T47D (cell line): ENCODE measurements at regions not wholly inside any gene's neighbourhood (a gene's known extent, or its start where the extent isn't known, plus 50 kb on each side); places are given as distances from the start of the nearest gene placed in this dataset.

ENCODE experiments used
- DNase-seq, 2 experiments: peaks; one replicate each; pipeline versions ENCODE4 v3.0.0 to v3.0.0-alpha.2; 2011 to 2012; ENCODE audit warnings: low read depth in 1 of 2, low spot score in 1 of 2
- JUND ChIP-seq: IDR thresholded peaks from 2 replicates; pipeline ENCODE4 v1.6.1; 2012; ENCODE audit warnings: low read depth
- in situ Hi-C: cut with HindIII; loops from 2 replicates; pipeline ENCODE4 v1.10.0; 2016; ENCODE audit warnings: low sequenced_read_pairs, low pct_unique_long_range_greater_than_20kb

GRCh38 chr1:37153116-37154100 lies 119.1 kb upstream of the GRIK3 start:
- in situ Hi-C loops, result no loop called here
- DNase-seq, result no peak
- TF ChIP-seq JUND, result no peak

DNA sequence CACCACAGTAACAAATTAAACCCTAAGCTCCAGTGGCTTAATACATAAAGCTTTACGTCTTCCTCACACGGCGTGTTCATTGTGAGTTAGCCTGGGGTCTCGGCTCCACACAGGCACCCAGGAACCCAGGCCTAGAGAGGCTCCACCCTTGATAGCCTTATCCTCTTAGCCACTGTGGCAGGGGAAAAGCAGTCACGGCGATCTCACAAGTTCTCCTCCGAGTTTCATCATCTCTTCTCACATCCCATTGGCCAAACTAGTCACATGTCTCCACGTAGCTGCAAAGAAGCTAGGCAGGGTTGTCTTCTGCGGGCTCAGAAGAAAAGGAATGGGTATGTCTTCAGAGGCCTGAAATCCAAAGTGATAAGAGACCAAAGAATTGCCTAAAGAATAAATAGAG lies 122.3 kb upstream of the GRIK3 start:
- DNase-seq, result peak in 1 of 2 experiments; percentile 14
- TF ChIP-seq JUND, result no peak
- in situ Hi-C loops, result no loop called here

DNA sequence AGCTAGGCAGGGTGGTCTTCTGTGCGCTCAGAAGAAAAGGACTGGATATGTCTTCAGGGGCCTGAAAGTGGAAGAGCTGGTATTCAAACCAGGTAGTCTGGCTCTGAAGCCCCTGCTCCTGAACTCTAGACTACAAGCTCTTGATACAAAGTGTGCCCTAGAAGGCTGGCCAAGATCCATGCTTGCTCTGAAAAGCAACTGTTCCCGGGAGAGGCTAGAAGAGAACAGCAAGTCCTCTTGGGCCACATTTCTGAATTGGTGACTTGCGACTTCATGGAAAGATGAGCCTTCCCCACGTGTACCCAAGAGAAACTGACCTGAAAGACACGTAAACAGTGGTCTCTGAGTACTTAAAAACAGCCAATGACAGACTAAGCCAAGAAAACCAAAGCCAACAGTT lies 123.3 kb upstream of the GRIK3 start:
- no peak for DNase-seq
- in situ Hi-C loops, result no loop called here
- no peak for TF ChIP-seq JUND

GRCh38 chr1:37158113-37158749 lies 123.9 kb upstream of the GRIK3 start:
- TF ChIP-seq JUND, result no peak
- DNase-seq, result no peak
- in situ Hi-C loops, result no loop called here

GRCh38 chr1:37159102-37159501 lies 124.8 kb upstream of the GRIK3 start:
- in situ Hi-C loops, result no loop called here
- peak in 1 of 2 experiments; percentile 24 for DNase-seq
- TF ChIP-seq JUND, result no peak

DNA sequence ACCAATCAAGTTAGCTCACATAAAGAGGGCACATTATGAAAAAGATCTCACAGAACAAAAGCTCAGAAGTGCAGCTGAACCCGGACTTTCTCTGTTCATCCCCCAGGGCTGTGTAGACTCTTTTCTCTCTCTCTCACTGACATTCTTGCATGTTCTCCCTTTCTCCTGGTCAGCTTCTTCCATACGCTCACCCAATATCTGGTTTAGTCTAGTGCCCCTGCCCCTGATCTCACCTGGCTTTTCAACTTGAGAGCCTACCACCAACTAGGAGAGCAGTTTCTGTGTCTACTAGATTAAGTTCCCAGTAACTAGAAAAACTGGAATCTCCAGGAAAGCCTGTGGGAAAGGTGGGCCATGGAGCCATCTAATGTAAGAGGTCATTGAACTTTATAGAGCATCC lies 126.9 kb upstream of the GRIK3 start:
- in situ Hi-C loops, result no loop called here
- TF ChIP-seq JUND, result no peak

GRCh38 chr1:37162059-37162458 lies 127.7 kb upstream of the GRIK3 start:
- no peak for TF ChIP-seq JUND
- in situ Hi-C loops, result no loop called here
- DNase-seq, result no peak

More for the DNA sequence above, 126.9 kb upstream of the GRIK3 start:
- DNase-seq, result no peak

DNA sequence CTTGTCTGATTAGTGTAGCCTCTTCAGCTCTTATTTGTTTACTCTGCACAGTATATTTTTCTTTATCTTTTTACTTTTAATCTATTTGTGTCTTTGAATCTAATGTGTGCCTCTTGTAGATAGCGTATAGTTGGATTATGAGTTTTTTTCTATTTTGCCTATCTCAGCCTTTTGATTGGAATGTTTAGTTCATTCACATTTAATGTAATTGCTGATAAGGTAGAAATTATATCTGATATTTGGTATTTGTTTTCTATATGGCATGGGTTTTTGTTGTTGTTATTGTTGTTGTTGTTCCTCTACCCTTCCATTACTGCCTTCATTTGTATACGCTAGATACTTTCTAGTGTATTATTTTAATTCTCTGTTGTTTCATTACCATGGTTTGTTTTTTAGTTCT lies 131.7 kb upstream of the GRIK3 start:
- in situ Hi-C loops, result no loop called here
- TF ChIP-seq JUND, result no peak
- DNase-seq, result no peak

DNA sequence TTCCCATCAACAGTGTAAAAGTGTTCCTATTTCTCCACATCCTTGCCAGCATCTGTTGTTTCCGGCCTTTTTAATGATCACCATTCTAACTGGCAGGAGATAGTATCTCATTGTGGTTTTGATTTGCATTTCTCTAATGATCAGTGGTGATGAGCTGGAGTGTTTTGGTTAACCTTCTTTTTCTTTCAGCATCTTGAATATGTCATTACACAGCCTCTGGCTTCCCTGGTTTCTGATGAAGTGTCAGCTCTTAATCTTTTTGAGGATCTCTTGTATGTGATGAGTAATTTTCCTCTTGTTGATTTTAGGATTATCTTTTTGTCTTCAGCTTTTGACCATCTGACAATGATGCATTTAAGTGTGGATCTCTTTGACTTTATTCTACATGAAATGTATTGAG lies 133.2 kb upstream of the GRIK3 start:
- in situ Hi-C loops, result no loop called here
- DNase-seq, result no peak
- TF ChIP-seq JUND, result no peak

DNA sequence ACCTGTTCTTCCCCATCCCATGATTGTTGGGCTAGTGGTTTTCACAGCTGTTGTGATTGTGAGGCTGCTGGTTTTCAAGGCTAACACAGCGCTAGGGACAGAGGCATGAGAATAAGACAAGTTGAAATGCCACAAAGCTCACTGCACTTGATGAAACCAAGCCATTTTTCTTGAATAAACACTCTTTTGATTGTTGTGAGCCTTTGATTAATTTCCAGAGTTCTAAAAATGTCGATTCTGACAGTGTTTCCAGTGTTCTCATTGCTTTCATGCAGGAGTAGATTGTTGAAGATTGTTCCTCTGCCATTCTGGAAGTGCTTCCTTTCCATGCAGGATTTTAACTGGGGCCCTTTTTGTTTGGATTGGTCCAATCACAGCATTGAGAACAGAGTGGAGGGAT lies 134.9 kb upstream of the GRIK3 start:
- in situ Hi-C loops, result no loop called here
- no peak for DNase-seq
- TF ChIP-seq JUND, result no peak

GRCh38 chr1:37169743-37170275 lies 135.5 kb upstream of the GRIK3 start:
- TF ChIP-seq JUND, result no peak
- in situ Hi-C loops, result no loop called here
- DNase-seq, result no peak

- no peak for DNase-seq
- no peak for TF ChIP-seq JUND
- in situ Hi-C loops, result no loop called here
Observed at GRCh38 chr1:37171691-37172090, 137.4 kb upstream of the GRIK3 start.

DNA sequence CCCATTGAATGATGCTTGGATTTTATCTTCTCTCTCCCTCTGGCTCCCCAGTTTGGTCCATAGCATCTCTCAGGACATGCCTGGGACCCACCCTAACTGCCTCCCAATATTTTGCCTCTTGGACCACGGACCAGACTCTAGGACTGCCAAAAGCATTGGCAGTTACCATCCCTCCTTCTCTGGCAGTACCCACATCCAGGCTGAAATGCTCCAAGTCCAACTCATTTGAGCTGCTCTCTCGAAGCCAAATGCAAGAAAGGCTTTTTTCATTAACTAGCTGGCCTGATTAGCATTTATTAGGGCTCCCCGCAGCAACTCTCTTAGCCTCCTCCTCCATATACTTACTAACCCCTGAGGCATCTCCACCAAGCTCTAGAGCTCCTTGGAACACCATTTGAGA lies 140.0 kb upstream of the GRIK3 start:
- no peak for DNase-seq
- in situ Hi-C loops, result no loop called here
- no peak for TF ChIP-seq JUND

GRCh38 chr1:37174876-37175275 lies 140.6 kb upstream of the GRIK3 start:
- in situ Hi-C loops, result no loop called here
- no peak for TF ChIP-seq JUND
- no peak for DNase-seq
